DOHH2 (cell line): ENCODE measurements at regions not wholly inside any gene's neighbourhood (a gene's known extent, or its start where the extent isn't known, plus 50 kb on each side); places are given as distances from the start of the nearest gene placed in this dataset.
"Not testable (repeated sequence)": the region's sequence is repeated elsewhere in the genome, so short reads cannot be mapped to it uniquely, and the experiment has no call there.

ENCODE experiments used
- H3F3A ChIP-seq: fragments of 200-600 bp; sonication (generic), shearing (Covaris generic); 2 replicates; pipeline ENCODE4 v1.6.0; 2016; ENCODE audit warnings: antibody characterized with exemption, mild to moderate bottlenecking; ENCODE audit not compliant: control insufficient read depth, insufficient read depth
- H3K27ac ChIP-seq: fragments of 200-600 bp; sonication (generic); 2 replicates; pipeline ENCODE4 v1.5.1; 2014; ENCODE audit warnings: low read depth, mild to moderate bottlenecking, low read length, moderate library complexity
- H3K27me3 ChIP-seq: fragments of 200-600 bp; sonication (generic); 2 replicates; pipeline ENCODE4 v1.6.1; 2014; ENCODE audit warnings: mild to moderate bottlenecking, low read length, mixed read lengths; ENCODE audit not compliant: control insufficient read depth
- H3K36me3 ChIP-seq: fragments of 200-600 bp; sonication (generic); 2 replicates; pipeline ENCODE4 v1.6.1; 2014; ENCODE audit warnings: mild to moderate bottlenecking, low read length, moderate library complexity, mixed read lengths; ENCODE audit not compliant: control insufficient read depth
- H3K4me1 ChIP-seq: fragments of 200-600 bp; sonication (generic); 2 replicates; pipeline ENCODE4 v1.6.1; 2014; ENCODE audit warnings: mild to moderate bottlenecking, low read length, mixed read lengths; ENCODE audit not compliant: control insufficient read depth
- H3K4me2 ChIP-seq: fragments of 200-600 bp; sonication (generic); 2 replicates; pipeline ENCODE4 v1.6.0; 2014; ENCODE audit warnings: mild to moderate bottlenecking, low read length, moderate library complexity
- H3K4me3 ChIP-seq: fragments of 200-600 bp; sonication (generic); 2 replicates; pipeline ENCODE4 v1.5.1; 2014; ENCODE audit warnings: mild to moderate bottlenecking, low read length, mixed read lengths
- H3K79me2 ChIP-seq: fragments of 200-600 bp; sonication (generic); 2 replicates; pipeline ENCODE4 v1.6.1; 2014; ENCODE audit warnings: mild to moderate bottlenecking, low read length, mixed read lengths; ENCODE audit not compliant: control insufficient read depth
- H3K9me2 ChIP-seq: fragments of 200-600 bp; sonication (generic); replicated peaks from 2 replicates; pipeline ENCODE4 v1.6.1; 2014; ENCODE audit warnings: mild to moderate bottlenecking, low read length, mixed read lengths; ENCODE audit not compliant: control insufficient read depth
- H3K9me3 ChIP-seq: fragments of 200-600 bp; sonication (generic); 2 replicates; pipeline ENCODE4 v1.6.1; 2014; ENCODE audit warnings: antibody characterized with exemption, low read length, mixed read lengths; ENCODE audit not compliant: control insufficient read depth, insufficient read depth
- H4K20me1 ChIP-seq: fragments of 200-600 bp; sonication (generic); 2 replicates; pipeline ENCODE4 v1.6.0; 2014; ENCODE audit warnings: low read depth, mild to moderate bottlenecking, antibody characterized with exemption, low read length, moderate library complexity; ENCODE audit not compliant: control insufficient read depth, insufficient read depth
- EZH2phosphoT487 ChIP-seq: fragments of 200-600 bp; sonication (generic); IDR thresholded peaks from 2 replicates; pipeline ENCODE4 v1.6.1; 2017; ENCODE audit warnings: borderline replicate concordance, mild to moderate bottlenecking, antibody characterized with exemption, low read length, moderate library complexity, mixed read lengths
- TF ChIP-seq, protein P1 (sequence below): fragments of 200-600 bp; sonication (generic); IDR thresholded peaks from one replicate; pipeline ENCODE4 v1.5.1; 2014; ENCODE audit warnings: antibody characterized with exemption, mild to moderate bottlenecking, low read depth, low read length; ENCODE audit not compliant: poor library complexity, severe bottlenecking

DNA sequence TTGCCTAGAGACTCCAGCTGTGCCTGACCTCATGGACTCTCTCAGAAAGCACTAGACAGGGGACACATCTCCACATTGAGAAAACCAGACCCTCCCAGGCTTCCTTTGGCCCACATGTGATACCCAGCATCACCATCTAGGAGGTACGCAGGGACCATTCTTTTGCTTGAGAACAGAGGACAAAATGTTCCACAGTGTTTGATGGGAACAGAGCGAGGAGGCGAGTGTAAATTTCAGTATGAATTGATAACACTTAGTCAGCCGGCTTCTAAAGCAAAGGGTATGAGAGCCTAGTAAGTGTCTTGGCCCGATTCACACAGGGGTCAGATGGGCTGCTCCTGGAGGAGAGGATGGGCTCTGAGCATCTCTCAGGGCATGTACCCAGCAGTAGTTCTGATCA is 1052.4 kb downstream of the BCL11B start:
- Histone ChIP-seq H3K9me2 (no peaks in the 10 kb centered on the region), H3F3A (no peaks in the 10 kb centered on the region), H3K36me3 (no peaks in the 10 kb centered on the region), H3K27me3 (no peaks in the 10 kb centered on the region), H3K79me2 (no peaks in the 10 kb centered on the region), H3K4me1 (no peaks in the 10 kb centered on the region), H3K27ac (no peak overlapping the region), H4K20me1 (no peaks in the 10 kb centered on the region), H3K9me3 (no peaks in the 10 kb centered on the region), H3K4me3 (no peak overlapping the region), H3K4me2 (no peak overlapping the region)
- TF ChIP-seq, protein P1, sequence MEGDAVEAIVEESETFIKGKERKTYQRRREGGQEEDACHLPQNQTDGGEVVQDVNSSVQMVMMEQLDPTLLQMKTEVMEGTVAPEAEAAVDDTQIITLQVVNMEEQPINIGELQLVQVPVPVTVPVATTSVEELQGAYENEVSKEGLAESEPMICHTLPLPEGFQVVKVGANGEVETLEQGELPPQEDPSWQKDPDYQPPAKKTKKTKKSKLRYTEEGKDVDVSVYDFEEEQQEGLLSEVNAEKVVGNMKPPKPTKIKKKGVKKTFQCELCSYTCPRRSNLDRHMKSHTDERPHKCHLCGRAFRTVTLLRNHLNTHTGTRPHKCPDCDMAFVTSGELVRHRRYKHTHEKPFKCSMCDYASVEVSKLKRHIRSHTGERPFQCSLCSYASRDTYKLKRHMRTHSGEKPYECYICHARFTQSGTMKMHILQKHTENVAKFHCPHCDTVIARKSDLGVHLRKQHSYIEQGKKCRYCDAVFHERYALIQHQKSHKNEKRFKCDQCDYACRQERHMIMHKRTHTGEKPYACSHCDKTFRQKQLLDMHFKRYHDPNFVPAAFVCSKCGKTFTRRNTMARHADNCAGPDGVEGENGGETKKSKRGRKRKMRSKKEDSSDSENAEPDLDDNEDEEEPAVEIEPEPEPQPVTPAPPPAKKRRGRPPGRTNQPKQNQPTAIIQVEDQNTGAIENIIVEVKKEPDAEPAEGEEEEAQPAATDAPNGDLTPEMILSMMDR = no peak
- no peak for TF ChIP-seq EZH2phosphoT487

DNA sequence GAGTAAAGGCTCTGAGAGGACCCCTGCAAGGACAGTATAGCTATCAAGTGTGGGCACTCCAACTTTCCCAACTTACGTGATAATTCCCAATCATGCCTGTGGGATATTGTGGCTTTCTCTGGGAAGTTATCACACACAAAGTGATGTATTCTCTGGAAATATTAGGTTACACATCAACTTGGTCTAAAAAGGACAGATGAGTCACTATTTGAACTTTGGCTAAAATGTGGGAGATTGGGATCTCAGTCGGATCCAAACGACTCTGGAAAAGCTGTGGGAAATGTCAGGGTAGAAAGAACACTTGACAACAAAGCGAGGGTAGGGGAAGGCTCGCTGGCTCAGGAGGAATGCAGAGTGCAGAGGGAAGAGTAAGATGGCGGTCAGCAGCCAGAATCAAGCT is 1048.9 kb downstream of the BCL11B start:
- no peaks in the 10 kb centered on the region for H3K9me3 ChIP-seq
- H3K4me2 ChIP-seq = no peak overlapping the region

DNA sequence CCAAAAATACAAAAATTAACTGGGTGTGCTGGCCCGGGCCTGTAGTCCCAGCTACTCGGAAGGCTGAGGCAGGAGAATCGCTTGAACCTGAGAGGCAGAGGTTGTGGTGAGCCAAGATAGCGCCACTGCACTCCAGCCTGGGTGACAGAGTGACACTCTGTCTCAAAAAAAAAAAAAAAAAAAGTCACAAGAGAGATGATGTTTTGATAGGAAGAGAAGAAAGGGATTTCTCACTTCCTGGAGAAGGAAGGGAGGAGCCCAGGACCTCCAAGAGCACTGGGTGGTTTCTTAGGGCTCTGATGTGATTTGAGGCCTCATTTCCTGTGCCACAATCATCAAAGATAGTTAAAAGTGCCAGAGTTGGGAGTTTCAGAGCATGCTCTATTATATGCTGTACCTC is 1048.3 kb downstream of the BCL11B start:
- not testable (repeated sequence) for H3K4me1 ChIP-seq, H4K20me1 ChIP-seq, H3F3A ChIP-seq, H3K36me3 ChIP-seq, H3K4me2 ChIP-seq, H3K27ac ChIP-seq, H3K79me2 ChIP-seq, H3K4me3 ChIP-seq, H3K27me3 ChIP-seq, H3K9me2 ChIP-seq, H3K9me3 ChIP-seq

More for the DNA sequence above, 1048.9 kb downstream of the BCL11B start:
- Histone ChIP-seq H3K36me3 (no peaks in the 10 kb centered on the region), H3F3A (no peaks in the 10 kb centered on the region), H3K27me3 (no peaks in the 10 kb centered on the region), H3K9me2 (no peaks in the 10 kb centered on the region), H3K79me2 (no peaks in the 10 kb centered on the region), H3K27ac (no peak overlapping the region), H3K4me3 (no peak overlapping the region), H3K4me1 (no peaks in the 10 kb centered on the region), H4K20me1 (no peaks in the 10 kb centered on the region)
- TF ChIP-seq, protein P1 = no peak
- TF ChIP-seq EZH2phosphoT487 = no peak

DNA sequence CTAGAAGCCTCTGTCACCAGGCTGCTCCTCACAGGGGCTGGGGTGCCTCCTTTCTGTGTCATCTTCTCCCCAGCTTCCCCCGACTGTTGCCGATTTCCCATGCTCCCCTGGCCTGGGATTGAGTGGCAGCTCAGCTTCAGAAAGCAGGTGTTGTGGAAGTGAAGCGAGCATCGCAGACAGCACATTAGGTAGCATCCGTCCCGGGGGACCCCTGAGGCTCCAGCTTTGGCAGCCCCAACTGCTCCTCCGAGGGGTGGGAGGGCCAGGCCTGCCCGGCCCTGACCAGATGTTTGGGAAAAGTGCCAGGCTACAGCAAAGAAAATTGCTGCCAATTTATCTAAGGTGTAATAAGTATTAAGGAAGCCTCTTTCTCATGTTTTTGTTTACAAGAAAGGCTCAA is 1045.6 kb downstream of the BCL11B start:
- H3K9me2 ChIP-seq = no peaks in the 10 kb centered on the region
- no peak overlapping the region for H3K4me3 ChIP-seq
- no peaks in the 10 kb centered on the region for H3K9me3 ChIP-seq
- H3K79me2 ChIP-seq = no peaks in the 10 kb centered on the region
- no peaks in the 10 kb centered on the region for H3K36me3 ChIP-seq
- no peaks in the 10 kb centered on the region for H3F3A ChIP-seq
- TF ChIP-seq, protein P1 = no peak
- no peak for TF ChIP-seq EZH2phosphoT487
- H3K4me1 ChIP-seq = no peaks in the 10 kb centered on the region
- no peak overlapping the region for H3K27ac ChIP-seq
- H3K27me3 ChIP-seq = no peaks in the 10 kb centered on the region
- H3K4me2 ChIP-seq = no peak overlapping the region
- H4K20me1 ChIP-seq = no peaks in the 10 kb centered on the region
